Trophoblast cell (in vitro differentiated cells and primary cell): ENCODE measurements at regions not wholly inside any gene's neighbourhood (a gene's known extent, or its start where the extent isn't known, plus 50 kb on each side); places are given as distances from the start of the nearest gene placed in this dataset.
A peak's percentile ranks its signal among the peaks of the same experiment; 100 is the strongest.

Experiments
- DNase-seq, 2 donors: peaks; one replicate each; pipeline ENCODE4 v3.0.0-alpha.2; 2016
- H2AFZ ChIP-seq: 2 replicates; pipeline ENCODE4 v1.6.1; 2013; ENCODE audit warnings: low read length, moderate library complexity, mild to moderate bottlenecking; ENCODE audit not compliant: insufficient read depth, poor library complexity
- H2AK5ac ChIP-seq: 2 replicates; pipeline ENCODE4 v1.6.1; 2013; ENCODE audit warnings: mild to moderate bottlenecking, low read length
- H2BK120ac ChIP-seq: 2 replicates; pipeline ENCODE4 v1.6.1; 2013; ENCODE audit warnings: low read length, mild to moderate bottlenecking, moderate library complexity; ENCODE audit not compliant: insufficient read depth, poor library complexity
- H2BK12ac ChIP-seq: 2 replicates; pipeline ENCODE4 v1.6.1; 2013; ENCODE audit warnings: mild to moderate bottlenecking, low read length, moderate library complexity
- H2BK5ac ChIP-seq: 2 replicates; pipeline ENCODE4 v1.6.1; 2013; ENCODE audit warnings: low read length, low read depth, moderate library complexity, mild to moderate bottlenecking; ENCODE audit not compliant: poor library complexity
- H3K14ac ChIP-seq: 2 replicates; pipeline ENCODE4 v1.6.1; 2013; ENCODE audit warnings: mild to moderate bottlenecking, low read length
- H3K18ac ChIP-seq: 2 replicates; pipeline ENCODE4 v1.6.1; 2013; ENCODE audit warnings: mild to moderate bottlenecking, low read length
- H3K23ac ChIP-seq: 2 replicates; pipeline ENCODE4 v1.6.1; 2013; ENCODE audit warnings: low read length
- H3K27ac ChIP-seq: 2 replicates; pipeline ENCODE4 v1.5.1; 2013; ENCODE audit warnings: low read depth, mild to moderate bottlenecking, inconsistent platforms, low read length, moderate library complexity
- H3K27me3 ChIP-seq: 2 replicates; pipeline ENCODE4 v1.6.1; 2013; ENCODE audit warnings: inconsistent platforms, mild to moderate bottlenecking, low read length, moderate library complexity; ENCODE audit not compliant: insufficient read depth
- H3K36me3 ChIP-seq, 2 experiments: 1 replicate in 1 of 2; 2 replicates in 1 of 2; pipeline ENCODE4 v1.6.1; 2013; ENCODE audit warnings: low read length in 2 of 2, mild to moderate bottlenecking in 2 of 2, moderate library complexity in 1 of 2; ENCODE audit not compliant: insufficient read depth in 2 of 2, control insufficient read depth in 1 of 2
- H3K4ac ChIP-seq: 2 replicates; pipeline ENCODE4 v1.6.1; 2013; ENCODE audit warnings: low read depth, mild to moderate bottlenecking, low read length, moderate library complexity
- H3K4me1 ChIP-seq, 2 experiments: 1 replicate in 1 of 2; 2 replicates in 1 of 2; pipeline ENCODE4 v1.6.1; 2013; ENCODE audit warnings: low read length in 2 of 2, mild to moderate bottlenecking in 2 of 2, moderate library complexity in 1 of 2; ENCODE audit not compliant: insufficient read depth in 2 of 2, control insufficient read depth in 1 of 2
- H3K4me2 ChIP-seq: 2 replicates; pipeline ENCODE4 v1.6.1; 2013; ENCODE audit warnings: inconsistent platforms, mild to moderate bottlenecking, low read length, moderate library complexity
- H3K4me3 ChIP-seq: 2 replicates; pipeline ENCODE4 v1.5.1; 2013; ENCODE audit warnings: mild to moderate bottlenecking, low read depth, low read length, inconsistent platforms
- H3K79me1 ChIP-seq: one replicate; pipeline ENCODE4 v1.6.1; 2013; ENCODE audit warnings: low read length
- H3K79me2 ChIP-seq: 2 replicates; pipeline ENCODE4 v1.6.1; 2013; ENCODE audit warnings: low read length, mild to moderate bottlenecking; ENCODE audit not compliant: control insufficient read depth, insufficient read depth, poor library complexity
- H3K9ac ChIP-seq: 2 replicates; pipeline ENCODE4 v1.6.1; 2013; ENCODE audit warnings: mild to moderate bottlenecking, low read length
- H3K9me3 ChIP-seq: 2 replicates; pipeline ENCODE4 v1.6.1; 2013; ENCODE audit warnings: low read depth, mild to moderate bottlenecking, control low read depth, inconsistent platforms, low read length; ENCODE audit not compliant: insufficient read depth
- H4K12ac ChIP-seq: 2 replicates; pipeline ENCODE4 v1.6.1; 2013; ENCODE audit warnings: low read depth, mild to moderate bottlenecking, low read length, moderate library complexity
- H4K8ac ChIP-seq: 2 replicates; pipeline ENCODE4 v1.6.1; 2013; ENCODE audit warnings: low read depth, mild to moderate bottlenecking, low read length, moderate library complexity
- H4K91ac ChIP-seq: one replicate; pipeline ENCODE4 v1.6.1; 2013; ENCODE audit warnings: low read depth, mild to moderate bottlenecking, low read length, moderate library complexity
- WGBS: extraction: QIAGEN DNeasy Blood & Tissue Kit; methylation state at CpG from one replicate; pipeline ENCODE4 v1.1.7; 2013; ENCODE audit warnings: missing lambda C conversion rate; ENCODE audit not compliant: insufficient read length, insufficient coverage; ENCODE audit errors: extremely low coverage; 5-methylcytosine and 5-hydroxymethylcytosine counted together

DNA sequence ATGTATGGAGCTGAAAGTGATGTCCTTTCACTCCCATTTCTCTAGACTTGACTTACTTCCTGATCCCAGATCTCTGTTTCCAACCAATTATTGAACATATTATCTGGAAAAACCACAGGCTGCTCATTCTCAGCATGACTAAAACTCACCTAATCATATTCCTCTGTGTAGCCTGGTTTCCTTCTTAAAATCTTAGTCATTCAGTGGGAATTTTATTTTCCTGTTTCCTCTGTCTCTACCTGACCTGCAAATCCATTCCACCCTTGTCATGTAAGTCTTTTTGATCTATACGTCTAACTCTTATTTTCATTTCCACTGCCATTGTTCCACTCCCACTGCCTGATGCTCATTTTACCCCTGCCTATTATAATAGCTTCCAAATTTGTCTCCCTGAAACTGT lies 67.9 kb upstream of the APOBEC4 start:
- H3K9me3 ChIP-seq = no peaks in the 10 kb centered on the region
- no peak overlapping the region for H3K18ac ChIP-seq
- H2AK5ac ChIP-seq = no peak overlapping the region
- no peak overlapping the region for H2AFZ ChIP-seq
- H4K91ac ChIP-seq = no peak overlapping the region
- no peak overlapping the region for H2BK5ac ChIP-seq
- H3K4me3 ChIP-seq = no peak overlapping the region
- no peak overlapping the region for H3K4ac ChIP-seq
- H3K9ac ChIP-seq = no peak overlapping the region
- no peak overlapping the region for H3K27ac ChIP-seq
- no peak overlapping the region for H4K8ac ChIP-seq
- H3K36me3 ChIP-seq = no peaks in the 10 kb centered on the region
- WGBS = no CpG with 5 or more reads among the region's 1 CpG
- H3K23ac ChIP-seq = no peak overlapping the region
- no peak overlapping the region for H2BK120ac ChIP-seq
- no peaks in the 10 kb centered on the region for H3K79me1 ChIP-seq
- H3K79me2 ChIP-seq = no peaks in the 10 kb centered on the region
- no peak overlapping the region for H3K4me2 ChIP-seq
- no peak for DNase-seq
- H3K4me1 ChIP-seq = no peaks in the 10 kb centered on the region
- no peak overlapping the region for H3K14ac ChIP-seq
- no peak overlapping the region for H2BK12ac ChIP-seq
- H3K27me3 ChIP-seq = no peaks in the 10 kb centered on the region
- no peak overlapping the region for H4K12ac ChIP-seq

DNA sequence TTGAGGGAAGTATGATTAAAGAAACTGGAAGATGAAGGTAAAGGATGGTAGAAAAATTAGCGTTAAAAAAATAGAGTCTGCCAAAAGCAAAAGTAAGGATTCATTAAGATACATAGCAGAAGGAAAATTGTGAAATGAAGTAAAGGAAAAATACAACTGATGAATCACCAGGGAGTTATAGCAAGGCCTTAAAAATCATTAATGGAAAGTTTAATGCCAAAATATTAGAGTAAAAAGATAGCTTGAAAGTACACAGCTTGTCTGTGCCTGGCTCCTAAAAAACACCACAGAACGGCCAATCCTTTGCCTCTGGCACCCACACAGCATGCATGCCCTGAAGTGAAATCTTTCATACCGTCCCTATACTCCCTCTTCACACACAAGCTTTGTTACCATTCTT lies 66.9 kb upstream of the APOBEC4 start:
- no peaks in the 10 kb centered on the region for H3K4me1 ChIP-seq
- peak in 1 of 2 donors; percentile 17 for DNase-seq
- H2AFZ ChIP-seq = no peak overlapping the region
- H3K9me3 ChIP-seq = no peaks in the 10 kb centered on the region
- no peak overlapping the region for H3K18ac ChIP-seq
- no peak overlapping the region for H3K27ac ChIP-seq
- H3K79me1 ChIP-seq = no peaks in the 10 kb centered on the region
- H3K79me2 ChIP-seq = no peaks in the 10 kb centered on the region
- no peak overlapping the region for H2BK120ac ChIP-seq
- H2BK5ac ChIP-seq = no peak overlapping the region
- no peaks in the 10 kb centered on the region for H3K36me3 ChIP-seq
- no peak overlapping the region for H2BK12ac ChIP-seq
- H4K8ac ChIP-seq = no peak overlapping the region
- H3K9ac ChIP-seq = no peak overlapping the region
- H2AK5ac ChIP-seq = no peak overlapping the region
- WGBS = 100% methylated on average over 1 of the region's 3 CpGs
- H3K4me3 ChIP-seq = no peak overlapping the region
- no peak overlapping the region for H3K4me2 ChIP-seq
- H3K14ac ChIP-seq = no peak overlapping the region
- H3K4ac ChIP-seq = no peak overlapping the region
- H4K91ac ChIP-seq = no peak overlapping the region
- H3K27me3 ChIP-seq = no peaks in the 10 kb centered on the region
- H3K23ac ChIP-seq = no peak overlapping the region
- H4K12ac ChIP-seq = no peak overlapping the region

DNA sequence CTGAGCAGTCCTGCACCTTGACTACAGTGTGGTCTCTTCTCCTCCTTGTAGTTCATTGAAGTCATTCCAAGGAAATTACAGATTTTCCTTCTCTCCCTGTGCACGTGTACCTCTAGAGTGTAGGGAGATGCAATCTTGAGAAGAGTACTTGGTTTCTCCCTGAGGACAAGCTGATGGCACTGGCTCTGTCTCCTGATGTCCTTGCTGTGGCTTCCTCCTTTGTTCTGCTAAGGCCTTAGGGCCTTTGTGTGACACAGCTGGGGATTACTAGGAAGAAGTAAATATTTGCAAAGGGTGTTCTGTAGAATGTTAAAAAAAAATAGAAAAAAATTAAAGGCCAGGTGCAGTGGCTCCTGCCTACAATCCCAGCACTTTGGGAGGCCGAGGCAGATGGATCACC lies 66.2 kb upstream of the APOBEC4 start:
- WGBS = no CpG with 5 or more reads among the region's 2 CpGs

DNA sequence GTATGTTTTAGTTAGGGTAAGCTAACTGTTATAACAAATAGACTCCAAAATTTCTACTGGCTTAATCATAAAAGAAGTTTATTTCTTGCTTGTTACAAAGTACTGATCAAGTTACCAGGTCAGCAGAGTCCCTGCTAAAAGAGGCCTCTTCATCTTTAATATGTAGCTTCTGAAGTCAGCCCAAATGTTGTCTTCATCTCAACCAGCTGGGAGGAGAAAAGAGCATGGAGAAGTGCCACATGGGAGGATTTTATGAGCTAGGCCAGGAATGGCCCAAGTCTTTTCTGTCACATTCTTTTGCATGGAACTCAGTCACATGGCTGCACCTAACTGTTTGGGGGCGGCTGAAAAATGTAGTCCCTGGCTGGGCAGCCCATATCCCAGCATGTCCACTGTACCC lies 63.2 kb upstream of the APOBEC4 start:
- Histone ChIP-seq H2BK12ac (no peak overlapping the region), H3K23ac (no peak overlapping the region), H3K36me3 (no peaks in the 10 kb centered on the region), H3K9me3 (no peaks in the 10 kb centered on the region), H4K12ac (no peak overlapping the region), H3K79me2 (no peaks in the 10 kb centered on the region), H3K14ac (no peak overlapping the region), H3K79me1 (no peaks in the 10 kb centered on the region), H4K8ac (no peak overlapping the region), H2BK5ac (no peak overlapping the region), H3K4me1 (no peaks in the 10 kb centered on the region), H2BK120ac (no peak overlapping the region), H3K4me3 (no peak overlapping the region), H3K4ac (no peak overlapping the region), H3K27ac (no peak overlapping the region), H3K18ac (no peak overlapping the region), H3K27me3 (no peaks in the 10 kb centered on the region), H3K4me2 (no peak overlapping the region), H2AFZ (no peak overlapping the region), H3K9ac (no peak overlapping the region), H4K91ac (no peak overlapping the region), H2AK5ac (no peak overlapping the region)
- no peak for DNase-seq
- no CpG with 5 or more reads among the region's 1 CpG for WGBS

More for the DNA sequence above, 66.2 kb upstream of the APOBEC4 start:
- H3K79me2 ChIP-seq = no peaks in the 10 kb centered on the region
- no peaks in the 10 kb centered on the region for H3K79me1 ChIP-seq
- no peak overlapping the region for H3K18ac ChIP-seq
- H3K14ac ChIP-seq = no peak overlapping the region
- H2AK5ac ChIP-seq = no peak overlapping the region
- no peak overlapping the region for H2BK120ac ChIP-seq
- DNase-seq = peak; percentile 5 to 16
- no peak overlapping the region for H2BK5ac ChIP-seq
- H3K4ac ChIP-seq = no peak overlapping the region
- no peak overlapping the region for H4K91ac ChIP-seq
- no peaks in the 10 kb centered on the region for H3K9me3 ChIP-seq
- no peak overlapping the region for H3K9ac ChIP-seq
- no peak overlapping the region for H3K23ac ChIP-seq
- no peak overlapping the region for H3K4me2 ChIP-seq
- H3K36me3 ChIP-seq = no peaks in the 10 kb centered on the region
- no peak overlapping the region for H4K12ac ChIP-seq
- no peak overlapping the region for H3K27ac ChIP-seq
- H2BK12ac ChIP-seq = no peak overlapping the region
- no peak overlapping the region for H2AFZ ChIP-seq
- no peaks in the 10 kb centered on the region for H3K27me3 ChIP-seq
- no peaks in the 10 kb centered on the region for H3K4me1 ChIP-seq
- H4K8ac ChIP-seq = no peak overlapping the region
- no peak overlapping the region for H3K4me3 ChIP-seq
